Esophagus muscularis mucosa (tissue), 4 donors: ENCODE measurements at regions not wholly inside any gene's neighbourhood (a gene's known extent, or its start where the extent isn't known, plus 50 kb on each side); places are given as distances from the start of the nearest gene placed in this dataset.
"Not testable (repeated sequence)": the region's sequence is repeated elsewhere in the genome, so short reads cannot be mapped to it uniquely, and the experiment has no call there.

Experiments
- DNase-seq: peaks from one replicate; pipeline ENCODE4 v3.0.0-alpha.2; 2017; ENCODE audit errors: extremely low spot score
- H3K27ac ChIP-seq, 4 donors: fragments of 200-600 bp; sonication (generic); replicated peaks in 1 of 4; 1 replicate in 3 of 4; 2 replicates in 1 of 4; pipeline ENCODE4 v1.5.1; 2016 to 2019; ENCODE audit warnings: mild to moderate bottlenecking in 1 of 4
- H3K27me3 ChIP-seq, 4 donors: fragments of 200-600 bp; sonication (generic); one replicate each; pipeline versions ENCODE4 v1.5.1 to v1.6.0; 2016 to 2019
- H3K36me3 ChIP-seq, 4 donors: fragments of 200-600 bp; sonication (generic); one replicate each; pipeline ENCODE4 v1.5.1; 2016 to 2019
- H3K4me1 ChIP-seq, 4 donors: fragments of 200-600 bp; sonication (generic); one replicate each; pipeline ENCODE4 v1.5.1; 2016 to 2019
- H3K4me3 ChIP-seq, 4 donors: fragments of 200-600 bp; sonication (generic); 1 replicate in 2 of 4; 2 replicates in 2 of 4; pipeline ENCODE4 v1.5.1; 2016 to 2019; ENCODE audit warnings: mild to moderate bottlenecking in 4 of 4, moderate library complexity in 1 of 4
- H3K9me3 ChIP-seq, 4 donors: fragments of 200-600 bp; sonication (generic); 1 replicate in 3 of 4; 2 replicates in 1 of 4; pipeline ENCODE4 v1.5.1; 2016 to 2019
- EP300 ChIP-seq: sonication (generic); formaldehyde crosslinking; IDR thresholded peaks from one replicate; pipeline ENCODE4 v1.6.1; 2017; ENCODE audit warnings: antibody characterized with exemption
- POLR2A ChIP-seq: fragments of 450-650 bp; IDR thresholded peaks from one replicate; pipeline ENCODE4 v1.6.1; 2017; ENCODE audit warnings: antibody characterized with exemption, moderate library complexity, mild to moderate bottlenecking, low read depth
- POLR2AphosphoS5 ChIP-seq, 2 donors: sonication (generic); formaldehyde crosslinking; IDR thresholded peaks; one replicate each; pipeline ENCODE4 v1.6.1; 2017; ENCODE audit warnings: antibody characterized with exemption in 2 of 2
- WGBS: methylation state at CpG from one replicate; pipeline ENCODE4 v1.1.5; 2018; 5-methylcytosine and 5-hydroxymethylcytosine counted together
- intact Hi-C: fragments of 100-400 bp; cut with DNase I; formaldehyde crosslinking; loops from one replicate; pipeline ENCODE4 v1.15.1; 2023
- TF ChIP-seq, protein P1 (sequence below), 3 experiments: fragments of 200-600 bp in 2 of 3; fragments of 450-650 bp in 1 of 3; sonication (generic) in 2 of 3; IDR thresholded peaks; one replicate each; pipeline ENCODE4 v1.5.1; 2017 to 2019; ENCODE audit warnings: antibody characterized with exemption in 3 of 3, mild to moderate bottlenecking in 2 of 3, moderate library complexity in 1 of 3

DNA sequence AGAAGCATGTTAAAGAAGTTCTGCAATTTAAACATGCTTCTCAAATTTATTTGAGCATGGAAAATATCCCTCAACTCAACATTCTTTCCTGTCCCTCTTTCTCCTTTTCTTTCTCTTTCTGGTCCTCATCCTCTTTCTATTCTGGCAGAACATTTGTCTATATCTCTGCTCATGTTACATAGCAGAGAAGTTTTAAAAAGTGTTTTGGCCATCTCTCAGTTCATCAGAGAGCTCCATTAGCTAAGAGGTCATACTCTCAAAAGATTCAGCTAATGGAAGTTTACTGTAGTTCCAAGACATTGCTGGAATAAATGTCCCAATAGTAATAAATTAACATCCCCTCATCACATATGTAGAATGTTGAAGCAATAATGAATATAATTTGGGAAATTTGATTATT lies 53.5 kb downstream of the XCL2 start:
- H3K4me3 ChIP-seq: no peak overlapping the region
- H3K36me3 ChIP-seq: no peaks in the 10 kb centered on the region
- TF ChIP-seq POLR2A (no peak), POLR2AphosphoS5 (IDR thresholded peaks at IDR 0.05) (no peak), EP300 (no peak)
- TF ChIP-seq, protein P1, sequence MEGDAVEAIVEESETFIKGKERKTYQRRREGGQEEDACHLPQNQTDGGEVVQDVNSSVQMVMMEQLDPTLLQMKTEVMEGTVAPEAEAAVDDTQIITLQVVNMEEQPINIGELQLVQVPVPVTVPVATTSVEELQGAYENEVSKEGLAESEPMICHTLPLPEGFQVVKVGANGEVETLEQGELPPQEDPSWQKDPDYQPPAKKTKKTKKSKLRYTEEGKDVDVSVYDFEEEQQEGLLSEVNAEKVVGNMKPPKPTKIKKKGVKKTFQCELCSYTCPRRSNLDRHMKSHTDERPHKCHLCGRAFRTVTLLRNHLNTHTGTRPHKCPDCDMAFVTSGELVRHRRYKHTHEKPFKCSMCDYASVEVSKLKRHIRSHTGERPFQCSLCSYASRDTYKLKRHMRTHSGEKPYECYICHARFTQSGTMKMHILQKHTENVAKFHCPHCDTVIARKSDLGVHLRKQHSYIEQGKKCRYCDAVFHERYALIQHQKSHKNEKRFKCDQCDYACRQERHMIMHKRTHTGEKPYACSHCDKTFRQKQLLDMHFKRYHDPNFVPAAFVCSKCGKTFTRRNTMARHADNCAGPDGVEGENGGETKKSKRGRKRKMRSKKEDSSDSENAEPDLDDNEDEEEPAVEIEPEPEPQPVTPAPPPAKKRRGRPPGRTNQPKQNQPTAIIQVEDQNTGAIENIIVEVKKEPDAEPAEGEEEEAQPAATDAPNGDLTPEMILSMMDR (IDR thresholded peaks at IDR 0.05): no peak
- DNase-seq: no peak
- intact Hi-C loops: no loop called here
- H3K9me3 ChIP-seq: no peaks in the 10 kb centered on the region
- peak overlapping the region; percentile 27 to 52 (median 46) for H3K27ac ChIP-seq
- peaks cover 5 to 60% (median 52%) of the 10 kb centered on the region in 4 donors for H3K4me1 ChIP-seq
- no peaks in the 10 kb centered on the region for H3K27me3 ChIP-seq

DNA sequence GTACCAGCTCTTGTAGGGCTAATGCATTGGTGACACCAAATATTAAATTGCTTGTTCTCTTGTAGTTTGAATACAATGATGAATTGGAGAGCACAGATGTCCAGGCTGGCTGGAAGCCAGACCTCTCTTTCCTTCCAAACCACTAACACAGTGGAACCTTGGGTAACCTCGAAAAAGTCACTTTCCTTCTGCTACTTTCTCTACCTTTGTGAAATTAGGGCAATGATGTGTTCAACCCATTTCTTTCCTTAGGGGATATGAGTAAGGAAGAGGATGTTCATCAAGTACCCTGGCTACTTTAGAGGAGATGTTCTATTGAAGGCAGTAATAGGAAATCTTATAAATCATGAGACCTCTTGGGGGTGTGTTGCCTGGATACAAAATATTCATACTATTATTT lies 55.7 kb downstream of the XCL2 start:
- no peak overlapping the region for H3K4me3 ChIP-seq
- no peaks in the 10 kb centered on the region for H3K27me3 ChIP-seq
- no peak for DNase-seq
- TF ChIP-seq, protein P1 (IDR thresholded peaks at IDR 0.05): no peak
- peak; percentile 16 to 19 for TF ChIP-seq POLR2AphosphoS5 (IDR thresholded peaks at IDR 0.05)
- no peak for TF ChIP-seq POLR2A
- no peak for TF ChIP-seq EP300
- H3K36me3 ChIP-seq: no peaks in the 10 kb centered on the region
- H3K4me1 ChIP-seq: peaks cover 5 to 82% (median 73%) of the 10 kb centered on the region in 4 donors
- WGBS: 0% methylated on average over 1 of the region's 1 CpG
- H3K27ac ChIP-seq: peak overlapping the region; percentile 30 to 79 (median 65)
- H3K9me3 ChIP-seq: no peaks in the 10 kb centered on the region
- intact Hi-C loops: no loop called here

DNA sequence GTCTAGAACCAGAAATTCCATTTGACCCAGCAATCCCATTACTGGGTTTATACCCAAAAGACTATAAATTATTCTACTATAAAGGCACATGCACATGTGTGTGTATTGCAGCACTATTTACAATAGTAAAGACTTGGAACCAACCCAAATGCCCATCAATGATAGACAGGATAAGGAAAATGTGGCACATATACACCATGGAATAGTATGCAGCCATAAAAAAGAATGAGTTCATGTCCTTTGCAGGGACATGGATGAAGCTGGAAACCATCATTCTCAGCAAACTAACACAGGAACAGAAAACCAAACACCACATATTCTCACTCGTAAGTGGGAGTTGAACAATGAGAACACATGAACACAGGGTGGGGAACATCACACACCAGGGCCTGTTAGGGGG lies 57.0 kb downstream of the XCL2 start:
- H3K36me3 ChIP-seq, intact Hi-C loops, H3K27me3 ChIP-seq, H3K9me3 ChIP-seq, DNase-seq, H3K4me3 ChIP-seq: not testable (repeated sequence)
- 100% methylated on average over 1 of the region's 1 CpG for WGBS
- Histone ChIP-seq H3K4me1 (peaks cover 5 to 85% (median 80%) of the 10 kb centered on the region in 4 donors), H3K27ac (peak overlapping the region in 3 of 4 donors; percentile 30 to 79 (median 66))

DNA sequence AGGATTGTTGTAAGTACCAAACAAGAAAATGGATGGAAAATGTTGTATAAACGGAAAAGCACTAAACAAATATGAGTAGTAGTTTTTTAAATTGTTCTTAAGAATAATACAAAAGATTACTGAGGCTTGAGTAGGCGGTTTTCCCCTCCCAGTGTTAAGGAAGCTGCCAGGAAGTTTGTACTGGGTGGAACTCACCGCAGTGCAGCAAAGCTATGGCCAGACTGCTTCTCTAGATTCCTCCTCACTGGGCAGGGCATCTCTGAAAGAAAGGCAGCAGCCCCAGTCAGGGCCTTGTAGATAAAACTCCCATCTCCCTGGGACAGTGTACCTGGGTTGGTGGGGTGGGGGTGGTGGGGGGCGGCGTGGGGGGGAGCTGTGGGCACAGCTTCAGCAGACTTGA lies 58.7 kb downstream of the XCL2 start:
- Histone ChIP-seq H3K27ac (peak overlapping the region; percentile 66 to 81 (median 75)), H3K4me3 (no peak overlapping the region), H3K36me3 (no peaks in the 10 kb centered on the region), H3K27me3 (no peaks in the 10 kb centered on the region), H3K9me3 (no peaks in the 10 kb centered on the region), H3K4me1 (peaks cover 7 to 79% (median 78%) of the 10 kb centered on the region in 4 donors)
- DNase-seq: no peak
- TF ChIP-seq POLR2AphosphoS5 (IDR thresholded peaks at IDR 0.05) (no peak), POLR2A (no peak), EP300 (no peak)
- TF ChIP-seq, protein P1 (IDR thresholded peaks at IDR 0.05): no peak
- WGBS: 18% methylated on average over 5 of the region's 5 CpGs
- intact Hi-C loops: no loop called here

GRCh38 chr1:168484083-168484482 lies 59.7 kb downstream of the XCL2 start:
- no peaks in the 10 kb centered on the region for H3K36me3 ChIP-seq
- no peak overlapping the region for H3K4me3 ChIP-seq
- peak overlapping the region; percentile 66 to 81 (median 75) for H3K27ac ChIP-seq
- TF ChIP-seq POLR2AphosphoS5 (IDR thresholded peaks at IDR 0.05): no peak
- TF ChIP-seq, protein P1 (IDR thresholded peaks at IDR 0.05): no peak
- intact Hi-C loops: no loop called here
- DNase-seq: no peak
- H3K4me1 ChIP-seq: peaks cover 7 to 76% (median 74%) of the 10 kb centered on the region in 4 donors
- H3K9me3 ChIP-seq: no peaks in the 10 kb centered on the region
- no peaks in the 10 kb centered on the region for H3K27me3 ChIP-seq
